Stimulated activated CD4-positive, alpha-beta T cell treated with anti-CD3 and anti-CD28 coated beads, Interleukin-4, amount 100 ng/mL, for 24 hours (primary cell): ENCODE measurements at regions not wholly inside any gene's neighbourhood (a gene's known extent, or its start where the extent isn't known, plus 50 kb on each side); places are given as distances from the start of the nearest gene placed in this dataset.
A peak's percentile ranks its signal among the peaks of the same experiment; 100 is the strongest.

Experiments used
- DNase-seq: peaks from one replicate; pipeline ENCODE4 v3.0.0-alpha.2; 2020

- DNase-seq, result no peak
Observed at GRCh38 chr17:14940938-14941265, 324.2 kb downstream of the PMP22 start.

GRCh38 chr17:14940108-14940937 lies 324.8 kb downstream of the PMP22 start:
- DNase-seq, result no peak

DNA sequence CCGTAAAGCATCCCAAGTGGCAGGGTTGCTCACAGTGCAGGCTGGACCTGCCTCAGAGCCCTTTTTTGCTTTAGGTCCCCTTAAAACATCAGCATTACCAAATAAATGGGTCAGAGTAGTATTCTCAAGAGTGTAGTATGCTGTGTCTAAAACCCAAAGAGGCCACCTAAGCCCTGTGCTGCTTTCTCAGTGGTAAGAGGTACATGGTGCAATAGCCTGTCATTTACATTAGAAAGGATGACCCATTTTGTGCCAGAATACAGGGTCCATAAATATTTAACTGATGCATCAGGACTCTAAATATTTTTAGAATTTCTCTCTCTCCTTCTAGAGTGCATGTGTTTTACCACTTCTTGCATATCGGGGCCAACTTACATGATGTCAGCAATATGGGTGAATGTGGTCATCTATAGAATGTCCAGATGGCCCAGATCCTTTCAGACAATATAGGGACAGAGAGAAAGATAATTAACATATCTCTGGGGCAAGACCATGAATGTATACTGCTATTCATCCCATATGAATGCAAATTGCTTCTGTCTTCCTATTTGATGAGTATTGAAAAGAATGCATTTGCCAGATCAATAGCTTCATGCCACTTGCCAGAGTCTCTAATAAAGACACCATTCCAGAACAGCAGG lies 329.2 kb downstream of the PMP22 start:
- DNase-seq, result no peak

DNA sequence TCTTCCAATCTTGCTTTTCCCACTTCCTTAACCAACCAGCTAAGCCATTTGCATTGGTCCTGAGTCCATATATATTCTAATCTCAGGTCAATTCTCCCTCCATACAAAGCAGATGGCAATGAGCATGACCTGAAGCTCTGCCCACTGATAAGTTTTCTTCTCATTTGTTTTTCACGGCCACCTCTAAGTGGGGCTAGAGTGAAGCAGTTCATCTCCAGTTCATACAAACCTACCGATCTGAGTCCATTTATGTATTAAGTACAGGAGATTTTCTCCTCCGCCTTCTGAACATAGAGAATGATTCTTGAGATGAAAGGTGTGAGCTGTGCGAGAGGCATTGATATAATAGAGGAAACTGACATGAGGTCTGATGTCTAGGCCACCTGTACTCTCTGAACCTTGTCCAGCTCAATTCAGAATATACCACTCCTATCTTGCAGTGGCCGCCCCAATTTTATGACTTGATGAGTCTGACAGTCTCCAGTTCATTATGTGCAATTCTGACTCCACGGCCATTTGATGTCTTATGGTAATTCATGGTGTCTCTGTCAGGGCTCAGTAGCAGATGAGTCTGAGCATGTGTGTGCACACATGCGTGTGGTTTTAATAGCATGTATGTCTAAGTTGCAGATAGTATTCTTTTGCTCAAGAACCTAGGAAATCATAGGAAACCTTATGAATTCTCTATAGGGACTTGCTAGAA lies 329.8 kb downstream of the PMP22 start:
- DNase-seq, result no peak

DNA sequence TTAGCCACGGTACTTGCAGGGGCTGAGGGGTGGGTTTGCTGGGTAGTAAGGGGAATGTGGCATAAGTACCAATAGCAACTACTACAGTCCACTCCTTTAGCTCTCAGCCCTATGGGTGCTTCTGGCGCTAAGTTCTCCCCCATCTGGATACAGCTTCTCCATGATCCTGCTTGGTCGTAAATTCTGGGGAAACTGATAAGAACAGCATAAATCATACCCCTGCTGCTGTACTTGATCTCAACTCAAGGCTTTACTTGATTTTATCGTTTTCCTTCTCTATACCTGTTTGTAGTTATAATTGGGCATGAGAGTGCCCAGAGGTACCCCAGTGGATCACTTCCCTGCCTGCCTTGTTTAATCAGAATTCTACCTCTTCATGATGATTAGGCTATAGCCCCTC lies 331.4 kb downstream of the PMP22 start:
- DNase-seq, result no peak

GRCh38 chr17:14926526-14927122 lies 338.5 kb downstream of the PMP22 start:
- peak; percentile 65 for DNase-seq

GRCh38 chr17:14926073-14926472 lies 339.1 kb downstream of the PMP22 start:
- no peak for DNase-seq

GRCh38 chr17:14925498-14925897 lies 339.6 kb downstream of the PMP22 start:
- no peak for DNase-seq

GRCh38 chr17:14923981-14924380 lies 341.1 kb downstream of the PMP22 start:
- DNase-seq, result no peak

GRCh38 chr17:14922411-14922810 lies 342.7 kb downstream of the PMP22 start:
- no peak for DNase-seq

DNA sequence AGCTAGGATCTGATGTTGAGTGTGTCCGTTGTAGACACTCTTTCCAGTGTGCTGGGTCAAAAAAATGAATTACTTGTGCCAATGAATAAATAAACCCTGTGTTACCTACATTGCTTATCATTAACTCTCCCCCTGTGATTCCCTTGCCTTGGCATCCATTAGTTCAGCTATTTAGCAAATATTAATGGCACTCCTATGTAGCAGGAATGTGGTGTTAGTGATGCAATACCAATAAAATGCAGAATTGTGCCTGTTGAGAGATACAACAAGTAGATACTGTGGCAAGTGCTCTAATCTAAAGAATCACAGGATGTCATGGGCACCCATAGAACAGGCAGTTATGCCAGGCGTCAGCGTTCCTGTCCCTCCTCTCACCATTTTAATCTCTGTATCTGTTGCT lies 343.2 kb downstream of the PMP22 start:
- no peak for DNase-seq

GRCh38 chr17:14919631-14920213 lies 345.4 kb downstream of the PMP22 start:
- no peak for DNase-seq

DNA sequence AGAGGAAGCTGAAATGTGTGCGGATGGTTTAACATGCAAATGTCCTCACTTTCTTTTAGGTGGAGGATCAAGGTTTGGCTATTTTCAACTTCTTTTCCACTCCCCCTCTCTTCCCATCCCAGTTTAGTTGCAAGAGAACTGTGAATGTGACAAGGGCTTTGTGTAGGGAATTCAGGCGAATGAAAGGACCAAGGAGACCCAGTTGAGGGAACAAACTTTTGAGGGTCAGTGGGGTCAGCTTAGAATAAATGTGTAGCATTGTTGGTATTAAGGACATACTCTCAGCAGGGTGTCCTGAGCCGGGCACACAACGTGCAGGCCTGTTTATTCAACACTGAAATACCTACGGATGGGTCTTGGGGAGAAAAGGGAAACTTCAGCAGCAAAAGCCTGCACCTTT lies 346.0 kb downstream of the PMP22 start:
- DNase-seq, result no peak

GRCh38 chr17:14918540-14918939 lies 346.6 kb downstream of the PMP22 start:
- no peak for DNase-seq

- DNase-seq, result no peak
Observed at GRCh38 chr17:14910916-14911315, 354.2 kb downstream of the PMP22 start.

- no peak for DNase-seq
Observed at GRCh38 chr17:14904386-14904785, 360.7 kb downstream of the PMP22 start.

DNA sequence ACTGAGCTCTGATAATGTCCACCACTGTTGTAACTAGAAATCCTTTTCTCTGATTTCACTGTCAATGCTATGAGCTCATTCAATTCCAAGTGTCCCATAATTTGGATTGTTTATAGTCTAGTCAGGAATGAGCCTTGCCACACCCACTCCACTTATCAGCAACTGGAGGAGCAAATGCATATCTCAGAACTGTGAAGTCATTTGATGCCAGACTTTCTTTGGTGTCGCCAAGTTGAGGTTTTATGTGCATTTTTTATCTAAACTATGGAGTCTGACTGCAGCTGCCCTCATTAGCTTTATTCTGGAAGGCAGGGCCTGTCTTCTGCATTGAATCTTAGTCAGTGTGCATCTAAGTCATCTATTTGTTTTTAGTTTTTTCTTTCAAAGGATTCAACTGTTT lies 361.3 kb downstream of the PMP22 start:
- DNase-seq, result no peak

DNA sequence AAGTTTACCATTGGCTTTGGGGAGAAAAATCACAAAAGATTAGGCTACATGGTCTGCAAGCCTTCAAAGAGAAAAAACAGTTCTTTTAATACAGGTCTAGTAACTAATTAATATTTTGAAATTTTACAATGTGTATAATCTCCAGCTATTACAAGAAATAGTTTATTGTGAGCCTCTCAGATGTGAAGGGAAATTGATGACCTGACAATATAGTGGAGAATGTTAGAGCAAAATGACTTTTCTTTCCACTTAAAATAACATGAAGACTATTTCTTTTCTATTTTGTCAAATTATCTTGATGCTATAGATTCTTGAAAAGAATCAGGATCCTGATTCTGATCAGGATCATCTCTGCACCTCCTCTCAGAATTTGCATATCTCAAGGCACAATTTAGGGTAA lies 362.3 kb downstream of the PMP22 start:
- no peak for DNase-seq

DNA sequence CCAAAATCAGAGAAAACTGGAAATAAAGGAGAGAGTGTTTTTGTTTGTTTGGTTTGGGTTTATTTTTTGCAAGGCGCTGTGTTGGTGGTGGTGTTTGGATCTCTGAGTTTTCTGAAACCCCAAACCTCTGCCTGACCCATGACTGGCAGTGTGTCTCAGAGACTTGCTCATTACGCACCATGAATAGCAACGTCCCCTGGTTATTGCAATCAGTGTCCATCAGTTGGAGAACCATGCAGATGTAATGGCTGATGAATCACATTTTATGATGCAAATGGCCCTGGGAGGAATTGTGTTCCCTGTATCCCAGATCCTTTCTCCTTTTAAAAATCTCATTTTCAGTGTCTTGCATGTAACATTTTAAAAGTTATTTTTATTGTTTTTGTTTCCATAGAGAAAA lies 362.8 kb downstream of the PMP22 start:
- DNase-seq, result no peak

- DNase-seq, result no peak
Observed at GRCh38 chr17:14901376-14901775, 363.8 kb downstream of the PMP22 start.

- no peak for DNase-seq
Observed at GRCh38 chr17:14886200-14886739, 378.9 kb downstream of the PMP22 start.

DNA sequence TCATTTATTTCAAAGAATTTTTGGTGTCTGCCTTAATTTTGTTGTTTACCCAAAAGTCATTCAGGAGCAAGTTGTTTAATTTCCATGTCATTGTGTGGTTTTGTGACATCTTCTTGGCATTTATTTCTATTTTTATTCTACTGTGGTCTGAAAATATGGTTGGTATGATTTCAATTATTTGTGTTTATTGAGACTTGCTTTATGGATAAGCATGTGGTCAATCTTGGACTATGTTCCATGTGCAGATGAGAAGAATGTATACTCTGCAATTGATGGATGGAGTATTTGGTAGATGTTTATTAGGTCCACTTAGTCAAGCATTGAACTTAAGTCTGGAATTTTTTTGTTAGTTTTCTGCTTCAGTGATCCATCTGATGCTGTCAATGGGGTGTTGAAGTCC lies 383.0 kb downstream of the PMP22 start:
- no peak for DNase-seq
